Gastroesophageal sphincter (tissue), 4 donors: ENCODE measurements at regions not wholly inside any gene's neighbourhood (a gene's known extent, or its start where the extent isn't known, plus 50 kb on each side); places are given as distances from the start of the nearest gene placed in this dataset.

ENCODE experiments used
- ATAC-seq: fragments of 150-250 bp; one replicate; pipeline ENCODE4 v1.9.1; 2016; ENCODE audit warnings: mild to moderate bottlenecking, moderate library complexity
- H3K27ac ChIP-seq, 4 donors: fragments of 200-600 bp; sonication (generic) in 3 of 4; 1 replicate in 3 of 4; 2 replicates in 1 of 4; pipeline ENCODE4 v1.5.1; 2016 to 2019
- H3K27me3 ChIP-seq: fragments of 200-600 bp; sonication (generic); one replicate; pipeline ENCODE4 v1.5.1; 2019
- H3K36me3 ChIP-seq, 2 donors: fragments of 200-600 bp; sonication (generic); one replicate each; pipeline ENCODE4 v1.5.1; 2019; ENCODE audit warnings: control low read depth in 1 of 2
- H3K4me1 ChIP-seq, 3 donors: fragments of 200-600 bp; sonication (generic); 1 replicate in 2 of 3; 2 replicates in 1 of 3; pipeline ENCODE4 v1.5.1; 2016 to 2019; ENCODE audit warnings: control low read depth in 2 of 3
- H3K4me3 ChIP-seq, 2 donors: fragments of 200-600 bp; sonication (generic); one replicate each; pipeline ENCODE4 v1.5.1; 2019; ENCODE audit warnings: mild to moderate bottlenecking in 1 of 2, moderate library complexity in 1 of 2
- H3K9me3 ChIP-seq, 3 donors: fragments of 200-600 bp; sonication (generic); one replicate each; pipeline ENCODE4 v1.5.1; 2017 to 2019; ENCODE audit warnings: control low read depth in 2 of 3
- EP300 ChIP-seq: sonication (generic); formaldehyde crosslinking; IDR thresholded peaks from one replicate; pipeline ENCODE4 v1.6.1; 2017; ENCODE audit warnings: antibody characterized with exemption, mild to moderate bottlenecking
- POLR2A ChIP-seq, 2 donors: fragments of 450-650 bp; IDR thresholded peaks; one replicate each; pipeline ENCODE4 v1.6.1; 2017; ENCODE audit warnings: antibody characterized with exemption in 2 of 2, mild to moderate bottlenecking in 2 of 2, moderate library complexity in 1 of 2
- POLR2AphosphoS5 ChIP-seq: sonication (generic); formaldehyde crosslinking; IDR thresholded peaks from one replicate; pipeline ENCODE4 v1.6.1; 2017; ENCODE audit warnings: antibody characterized with exemption
- WGBS, 2 donors: methylation state at CpG; one replicate each; pipeline ENCODE4 v1.1.5; 2018; ENCODE audit warnings: low coverage in 1 of 2; 5-methylcytosine and 5-hydroxymethylcytosine counted together
- TF ChIP-seq, protein P1 (sequence below), 4 experiments: fragments of 200-600 bp in 2 of 4; fragments of 450-650 bp in 2 of 4; sonication (generic) in 1 of 4; IDR thresholded peaks; one replicate each; pipeline ENCODE4 v1.5.1; 2017 to 2019; ENCODE audit warnings: antibody characterized with exemption in 4 of 4, mild to moderate bottlenecking in 2 of 4, moderate library complexity in 2 of 4

DNA sequence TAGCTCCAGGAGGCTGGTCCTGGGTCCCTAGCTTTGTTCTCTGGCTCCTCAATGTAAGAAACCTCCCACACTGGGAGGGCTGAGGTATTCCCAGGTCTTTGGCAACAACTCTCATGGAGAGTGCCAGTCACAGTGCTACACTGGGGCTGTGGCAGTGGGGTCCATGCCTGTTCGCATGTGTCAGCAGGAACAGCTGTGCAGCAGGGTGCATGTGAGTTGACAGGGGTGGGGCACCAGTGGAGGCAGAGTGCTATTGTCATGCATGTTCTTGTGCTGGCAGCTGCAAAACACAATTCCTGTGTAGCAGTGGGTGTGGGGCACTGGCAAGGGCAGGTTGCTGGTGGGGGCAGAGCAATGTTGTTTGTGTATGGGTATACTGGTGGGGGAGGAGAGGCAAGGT lies 246.0 kb downstream of the CXXC4 start:
- ATAC-seq = no peak
- no CpG with 5 or more reads among the region's 1 CpG for WGBS, 2 donors
- H3K4me3 ChIP-seq = no peak overlapping the region
- no peaks in the 10 kb centered on the region for H3K4me1 ChIP-seq
- no peaks in the 10 kb centered on the region for H3K36me3 ChIP-seq
- H3K27me3 ChIP-seq = no peaks in the 10 kb centered on the region
- no peak overlapping the region for H3K27ac ChIP-seq
- H3K9me3 ChIP-seq = peaks cover 0 to 6% (median 0%) of the 10 kb centered on the region in 3 donors
- TF ChIP-seq EP300 (no peak), POLR2A (IDR thresholded peaks at IDR 0.05) (no peak), POLR2AphosphoS5 (no peak)
- TF ChIP-seq, protein P1, sequence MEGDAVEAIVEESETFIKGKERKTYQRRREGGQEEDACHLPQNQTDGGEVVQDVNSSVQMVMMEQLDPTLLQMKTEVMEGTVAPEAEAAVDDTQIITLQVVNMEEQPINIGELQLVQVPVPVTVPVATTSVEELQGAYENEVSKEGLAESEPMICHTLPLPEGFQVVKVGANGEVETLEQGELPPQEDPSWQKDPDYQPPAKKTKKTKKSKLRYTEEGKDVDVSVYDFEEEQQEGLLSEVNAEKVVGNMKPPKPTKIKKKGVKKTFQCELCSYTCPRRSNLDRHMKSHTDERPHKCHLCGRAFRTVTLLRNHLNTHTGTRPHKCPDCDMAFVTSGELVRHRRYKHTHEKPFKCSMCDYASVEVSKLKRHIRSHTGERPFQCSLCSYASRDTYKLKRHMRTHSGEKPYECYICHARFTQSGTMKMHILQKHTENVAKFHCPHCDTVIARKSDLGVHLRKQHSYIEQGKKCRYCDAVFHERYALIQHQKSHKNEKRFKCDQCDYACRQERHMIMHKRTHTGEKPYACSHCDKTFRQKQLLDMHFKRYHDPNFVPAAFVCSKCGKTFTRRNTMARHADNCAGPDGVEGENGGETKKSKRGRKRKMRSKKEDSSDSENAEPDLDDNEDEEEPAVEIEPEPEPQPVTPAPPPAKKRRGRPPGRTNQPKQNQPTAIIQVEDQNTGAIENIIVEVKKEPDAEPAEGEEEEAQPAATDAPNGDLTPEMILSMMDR (IDR thresholded peaks at IDR 0.05) = no peak

DNA sequence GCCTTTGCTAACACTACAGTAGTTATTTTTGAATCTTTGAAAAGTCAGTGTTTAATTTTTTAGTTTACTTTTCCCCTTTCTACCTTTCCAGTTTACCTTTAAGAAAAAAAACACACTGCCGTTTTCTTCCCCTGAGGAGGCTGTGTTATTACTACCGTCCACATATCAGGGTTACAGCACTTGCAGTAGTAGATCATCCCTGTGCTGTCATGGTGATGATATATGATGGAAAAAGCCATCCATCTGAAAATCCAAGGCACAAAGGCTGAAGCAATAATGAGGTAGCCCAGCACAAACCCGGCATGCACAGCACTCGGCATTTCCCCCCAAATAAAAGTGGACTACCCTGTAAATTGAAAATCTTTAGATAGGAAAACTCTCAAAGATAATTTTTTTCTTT lies 258.7 kb downstream of the CXXC4 start:
- no peak for TF ChIP-seq POLR2A (IDR thresholded peaks at IDR 0.05)
- TF ChIP-seq, protein P1 (IDR thresholded peaks at IDR 0.05) = no peak
- no peak for TF ChIP-seq EP300
- TF ChIP-seq POLR2AphosphoS5 = no peak
- Histone ChIP-seq H3K27me3 (no peaks in the 10 kb centered on the region), H3K27ac (no peak overlapping the region), H3K9me3 (no peaks in the 10 kb centered on the region), H3K36me3 (no peaks in the 10 kb centered on the region), H3K4me1 (peaks cover 0 to 8% (median 0%) of the 10 kb centered on the region in 3 donors), H3K4me3 (no peak overlapping the region)
- ATAC-seq = no peak
- WGBS, 2 donors = 18 to 23% methylated on average over 4 of the region's 4 CpGs

DNA sequence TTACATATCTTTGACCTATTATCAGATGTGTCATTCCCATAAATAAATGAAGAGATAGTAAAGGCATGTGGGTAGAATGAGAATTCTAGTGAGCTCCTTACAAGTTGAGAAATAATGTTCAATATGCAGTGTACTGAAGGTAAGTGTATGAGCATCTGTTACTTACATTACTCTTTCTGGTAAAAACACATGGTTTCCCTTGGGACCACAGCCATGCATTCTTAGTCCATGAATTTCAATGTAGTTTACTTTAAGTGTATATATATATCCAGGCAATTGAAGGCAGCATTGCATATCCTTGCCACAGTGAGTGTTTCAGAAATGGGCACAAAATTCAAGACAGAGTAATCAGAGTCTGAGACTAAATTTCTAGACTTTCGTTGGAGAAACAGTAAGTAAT lies 277.2 kb downstream of the CXXC4 start:
- no peak for TF ChIP-seq POLR2AphosphoS5
- TF ChIP-seq, protein P1 (IDR thresholded peaks at IDR 0.05) = no peak
- no peak for TF ChIP-seq EP300
- TF ChIP-seq POLR2A (IDR thresholded peaks at IDR 0.05) = no peak
- no peak for ATAC-seq
- no peak overlapping the region for H3K27ac ChIP-seq
- H3K4me3 ChIP-seq = no peak overlapping the region
- H3K4me1 ChIP-seq = no peaks in the 10 kb centered on the region
- H3K27me3 ChIP-seq = no peaks in the 10 kb centered on the region
- WGBS, 2 donors = 53 to 87% methylated on average over 1 of the region's 1 CpG
- no peaks in the 10 kb centered on the region for H3K36me3 ChIP-seq
- H3K9me3 ChIP-seq = no peaks in the 10 kb centered on the region

DNA sequence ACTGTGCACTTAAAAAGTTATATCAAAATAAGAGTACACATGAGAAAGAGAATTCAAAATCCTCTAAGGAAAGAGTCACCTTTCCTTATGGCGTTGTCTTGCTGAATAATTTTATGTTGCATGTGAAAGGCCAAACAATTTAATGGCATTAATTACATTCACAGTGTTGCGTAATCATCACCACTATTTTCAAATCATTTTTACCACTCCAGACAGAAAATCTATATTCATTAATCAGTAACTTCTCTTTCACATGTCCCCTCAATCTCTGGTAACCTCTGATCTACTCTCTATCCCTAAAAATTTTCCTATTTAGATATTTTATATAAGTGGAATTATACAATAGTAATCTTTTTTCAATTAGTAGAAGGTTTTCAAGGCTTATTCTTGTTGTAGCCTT lies 283.0 kb downstream of the CXXC4 start:
- TF ChIP-seq, protein P1 (IDR thresholded peaks at IDR 0.05) = no peak
- TF ChIP-seq POLR2AphosphoS5 (no peak), EP300 (no peak), POLR2A (IDR thresholded peaks at IDR 0.05) (no peak)
- no peak overlapping the region for H3K4me3 ChIP-seq
- H3K36me3 ChIP-seq = no peaks in the 10 kb centered on the region
- WGBS, 2 donors = 83 to 91% methylated on average over 2 of the region's 2 CpGs
- no peaks in the 10 kb centered on the region for H3K27me3 ChIP-seq
- H3K9me3 ChIP-seq = no peaks in the 10 kb centered on the region
- H3K4me1 ChIP-seq = no peaks in the 10 kb centered on the region
- no peak overlapping the region for H3K27ac ChIP-seq
- no peak for ATAC-seq

DNA sequence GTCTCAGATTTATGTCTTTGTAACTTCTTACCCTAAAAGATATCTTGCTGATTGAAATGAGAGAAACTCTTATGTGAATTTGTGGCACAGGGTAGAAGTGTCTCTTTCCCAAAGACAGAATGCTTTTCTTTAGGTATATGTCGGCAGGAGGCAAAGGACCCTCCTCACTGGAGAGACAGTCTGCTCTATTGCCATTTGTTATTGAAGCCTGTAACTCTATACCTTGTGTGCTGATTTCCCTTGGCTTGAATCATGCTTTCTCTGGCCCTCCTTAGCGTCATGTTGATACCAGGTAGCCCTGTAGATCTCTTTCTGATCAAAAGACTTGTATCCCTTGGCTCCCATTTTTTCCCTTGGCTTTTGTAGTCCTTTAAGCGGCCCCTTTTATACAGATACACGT lies 284.3 kb downstream of the CXXC4 start:
- no peaks in the 10 kb centered on the region for H3K27me3 ChIP-seq
- no peaks in the 10 kb centered on the region for H3K36me3 ChIP-seq
- no peak for ATAC-seq
- no peak overlapping the region for H3K27ac ChIP-seq
- H3K4me1 ChIP-seq = no peaks in the 10 kb centered on the region
- H3K4me3 ChIP-seq = no peak overlapping the region
- H3K9me3 ChIP-seq = no peaks in the 10 kb centered on the region
- WGBS, 2 donors = 66 to 92% methylated on average over 2 to 4 of the region's 4 CpGs
- TF ChIP-seq, protein P1 (IDR thresholded peaks at IDR 0.05) = no peak
- no peak for TF ChIP-seq POLR2A (IDR thresholded peaks at IDR 0.05)
- TF ChIP-seq EP300 = no peak
- TF ChIP-seq POLR2AphosphoS5 = no peak
